Occipital lobe (tissue), 1 donor: ENCODE measurements at regions not wholly inside any gene's neighbourhood (a gene's known extent, or its start where the extent isn't known, plus 50 kb on each side); places are given as distances from the start of the nearest gene placed in this dataset.
"Not testable (repeated sequence)": the region's sequence is repeated elsewhere in the genome, so short reads cannot be mapped to it uniquely, and the experiment has no call there.

Experiments
- DNase-seq: peaks from one replicate; lab custom pipeline; 2025; lab: John Stamatoyannopoulos, UW

DNA sequence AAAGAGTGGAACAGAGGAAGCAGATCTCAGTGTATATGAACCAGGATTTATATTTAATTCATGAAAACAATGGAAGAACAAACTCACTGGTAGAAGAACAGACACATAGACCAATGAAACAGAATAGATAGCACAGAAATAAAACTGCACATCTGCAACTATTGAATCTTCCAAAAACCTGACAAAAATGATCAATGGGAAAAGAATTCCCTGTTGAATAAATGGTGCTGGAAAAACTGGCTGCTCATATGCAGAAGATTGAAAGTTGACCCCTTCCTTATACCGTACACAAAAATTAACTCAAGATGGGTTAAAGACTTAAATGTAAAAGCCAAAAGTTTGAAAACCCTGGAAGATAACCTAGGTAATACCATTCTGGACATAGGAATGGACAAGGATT lies 391.0 kb downstream of the MAGEB5 start:
- DNase-seq: no peak

DNA sequence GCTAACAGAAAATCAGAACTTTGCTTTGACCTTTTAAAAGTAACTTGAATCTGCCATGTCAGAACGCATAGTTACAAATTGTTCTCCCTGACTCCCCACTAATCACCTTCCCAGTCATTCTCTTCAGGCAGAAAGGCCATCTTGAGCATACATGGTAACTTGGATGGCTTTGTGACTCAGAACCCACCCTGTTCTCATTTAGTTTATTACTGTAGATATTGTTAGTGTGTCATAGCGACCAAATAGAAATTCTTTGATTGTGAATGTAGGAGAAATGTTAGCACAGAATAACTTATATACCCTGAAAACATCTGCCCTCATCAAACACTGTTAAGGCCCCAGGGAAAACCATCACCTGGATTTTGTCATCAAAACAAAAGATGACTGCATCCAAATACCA lies 382.0 kb downstream of the MAGEB5 start:
- DNase-seq: no peak

DNA sequence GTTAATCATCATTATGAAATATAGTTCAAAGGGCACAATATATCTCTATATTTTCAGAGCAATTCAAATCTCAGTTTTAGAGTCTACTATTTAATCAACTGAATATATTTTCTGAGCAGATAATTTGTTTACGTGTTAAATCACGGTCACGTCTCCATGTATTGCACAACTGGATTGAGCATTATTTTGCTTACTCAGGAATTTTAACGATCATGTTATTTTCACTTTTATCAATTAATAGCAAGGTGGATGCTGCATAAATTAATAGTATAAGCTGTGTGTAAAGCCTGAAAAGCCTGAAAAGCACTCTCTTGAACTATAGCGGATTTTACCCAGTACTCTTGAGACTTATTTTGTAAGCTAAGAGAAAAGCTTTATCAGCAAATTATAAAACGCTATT lies 374.9 kb downstream of the MAGEB5 start:
- no peak for DNase-seq

DNA sequence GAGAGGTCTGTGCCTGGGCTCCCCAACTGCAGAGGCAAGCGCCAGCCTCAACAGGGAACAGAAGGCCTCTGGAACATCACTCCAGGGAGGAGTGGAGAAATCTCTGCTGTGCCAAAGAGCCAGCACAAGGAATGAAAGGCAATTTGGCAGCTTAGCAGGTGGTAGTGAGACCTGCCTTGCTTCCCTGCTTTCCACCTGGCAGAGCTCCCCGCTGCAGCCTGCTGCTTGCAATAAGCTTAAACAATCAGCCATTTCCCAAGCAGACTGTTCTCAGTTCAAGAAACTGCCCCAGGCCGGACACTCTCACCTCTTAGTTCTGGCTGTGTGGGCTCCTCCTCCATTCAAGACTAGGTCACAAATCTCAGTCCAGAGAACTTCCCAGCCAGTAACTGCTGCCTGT lies 370.6 kb downstream of the MAGEB5 start:
- no peak for DNase-seq

DNA sequence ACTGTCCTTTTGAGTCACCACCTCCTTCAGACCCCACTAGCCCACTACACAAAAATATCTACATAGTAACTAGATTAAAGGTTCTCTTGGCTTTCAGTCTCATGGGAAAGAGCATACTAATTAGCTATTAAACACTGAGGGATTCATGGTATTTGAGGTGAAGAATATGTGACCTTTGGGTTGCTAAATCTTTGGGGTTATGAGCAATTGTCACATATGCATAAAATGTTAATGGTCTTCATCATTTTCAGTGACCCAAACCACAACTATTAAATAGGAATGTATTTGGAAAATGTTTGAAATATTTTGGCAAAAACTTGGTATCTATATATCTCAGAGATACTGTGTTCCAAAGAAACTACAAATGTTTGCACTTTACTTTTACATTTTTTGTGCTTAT lies 365.1 kb downstream of the MAGEB5 start:
- no peak for DNase-seq

DNA sequence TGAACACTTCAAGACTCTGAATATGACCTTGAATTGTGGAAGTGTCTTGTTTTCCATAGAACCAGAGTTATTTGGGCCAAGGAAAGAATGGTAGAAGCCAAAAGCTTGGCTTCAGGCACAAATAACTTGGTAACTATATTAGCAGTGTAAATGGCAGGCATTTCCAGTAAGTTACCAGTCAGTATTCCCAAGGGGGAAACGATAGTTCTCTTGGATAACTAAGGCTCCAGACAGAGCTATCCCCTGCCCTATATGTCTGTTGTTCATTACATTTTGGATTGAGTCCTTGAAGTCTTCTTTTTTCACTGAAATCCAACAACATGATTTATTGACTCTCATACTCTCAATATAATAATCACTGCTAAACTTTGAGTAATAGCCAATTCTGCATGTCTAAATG lies 364.1 kb downstream of the MAGEB5 start:
- DNase-seq: no peak

DNA sequence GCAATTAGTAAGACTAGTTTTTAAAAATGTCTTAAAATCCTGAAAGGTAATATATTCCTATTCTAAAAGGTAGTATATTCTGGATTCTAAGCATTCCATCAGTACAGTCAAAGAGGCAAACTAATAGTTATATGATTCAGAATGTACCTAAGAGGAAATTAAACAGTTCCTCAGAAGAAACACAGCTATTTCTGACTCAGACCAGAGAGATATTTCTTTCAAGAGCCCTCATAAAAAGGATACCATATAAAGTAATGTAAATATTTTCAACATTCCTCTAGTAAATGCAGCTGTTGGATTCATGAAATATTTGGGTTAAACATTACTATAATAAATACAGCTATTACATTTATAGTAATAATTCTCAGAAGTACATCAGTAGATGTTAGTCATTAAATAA lies 358.3 kb downstream of the MAGEB5 start:
- no peak for DNase-seq

DNA sequence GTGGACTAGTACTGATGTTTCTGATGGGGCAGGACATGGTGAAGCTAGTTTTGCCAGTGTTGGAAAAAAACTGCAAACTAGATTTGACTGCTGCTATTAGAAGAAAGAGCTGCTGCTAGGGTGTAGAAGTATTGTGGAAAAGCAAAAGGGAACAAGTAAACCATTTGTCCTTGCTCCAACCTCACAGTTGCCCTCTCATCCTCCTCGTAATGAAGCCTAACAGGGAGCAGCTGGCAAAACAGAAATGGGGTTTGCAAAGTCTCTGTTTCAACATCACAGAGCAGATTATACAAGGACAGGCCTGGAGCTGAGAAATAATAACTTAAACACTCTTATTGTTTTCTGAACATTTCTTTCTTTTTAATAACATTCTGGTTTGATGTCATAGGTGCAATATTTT lies 346.2 kb downstream of the MAGEB5 start:
- DNase-seq: no peak

DNA sequence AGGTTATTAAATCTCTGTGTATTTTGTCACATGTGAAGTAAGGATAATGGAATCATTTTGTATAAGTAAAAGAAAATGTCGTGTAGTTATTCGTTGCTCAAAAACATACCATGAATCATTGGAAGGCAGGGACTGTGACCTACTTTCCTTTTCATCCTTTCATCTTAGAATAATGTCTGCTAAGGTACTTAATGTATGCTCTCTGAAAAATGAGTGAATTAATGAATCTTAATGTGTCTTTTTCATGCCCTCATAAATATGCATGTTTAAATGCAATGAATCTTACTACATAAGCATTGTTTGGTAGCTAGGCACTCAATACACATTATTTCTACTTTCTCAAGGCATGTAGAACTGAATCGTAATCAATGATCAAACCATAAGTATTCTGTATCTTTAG lies 343.9 kb downstream of the MAGEB5 start:
- no peak for DNase-seq

DNA sequence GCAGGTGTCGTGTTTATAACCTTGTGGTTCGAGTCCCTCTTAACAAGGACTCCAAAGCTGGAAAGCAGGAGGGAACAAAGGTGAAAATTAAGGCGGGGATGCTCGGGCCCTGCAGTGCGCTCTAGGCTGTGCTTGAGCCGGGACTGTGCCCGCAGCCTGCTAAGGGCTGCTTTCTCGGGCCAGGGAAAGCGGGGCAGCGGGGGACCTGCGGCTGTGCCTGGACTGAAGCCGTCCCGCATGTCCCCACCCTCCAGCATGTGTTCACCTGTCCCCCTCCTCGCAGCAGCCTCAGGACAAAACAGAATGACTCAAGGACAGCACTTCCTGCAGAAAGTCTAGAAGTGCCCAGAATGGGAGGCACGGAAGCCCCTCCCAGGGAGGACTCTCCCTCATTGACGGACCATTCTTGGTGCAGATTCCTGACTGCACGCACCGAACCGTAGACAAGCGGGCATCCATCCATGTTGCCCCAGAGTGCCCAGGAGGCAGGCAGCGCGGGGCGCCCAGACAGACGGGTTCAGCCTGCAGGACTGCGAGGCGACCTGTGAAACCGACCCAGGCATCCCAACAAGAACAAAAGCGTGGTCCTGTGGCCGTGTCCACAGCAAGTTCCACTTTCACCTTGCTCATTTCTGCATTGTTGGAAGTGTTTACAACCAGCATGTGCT lies 342.9 kb downstream of the MAGEB5 start:
- no peak for DNase-seq

DNA sequence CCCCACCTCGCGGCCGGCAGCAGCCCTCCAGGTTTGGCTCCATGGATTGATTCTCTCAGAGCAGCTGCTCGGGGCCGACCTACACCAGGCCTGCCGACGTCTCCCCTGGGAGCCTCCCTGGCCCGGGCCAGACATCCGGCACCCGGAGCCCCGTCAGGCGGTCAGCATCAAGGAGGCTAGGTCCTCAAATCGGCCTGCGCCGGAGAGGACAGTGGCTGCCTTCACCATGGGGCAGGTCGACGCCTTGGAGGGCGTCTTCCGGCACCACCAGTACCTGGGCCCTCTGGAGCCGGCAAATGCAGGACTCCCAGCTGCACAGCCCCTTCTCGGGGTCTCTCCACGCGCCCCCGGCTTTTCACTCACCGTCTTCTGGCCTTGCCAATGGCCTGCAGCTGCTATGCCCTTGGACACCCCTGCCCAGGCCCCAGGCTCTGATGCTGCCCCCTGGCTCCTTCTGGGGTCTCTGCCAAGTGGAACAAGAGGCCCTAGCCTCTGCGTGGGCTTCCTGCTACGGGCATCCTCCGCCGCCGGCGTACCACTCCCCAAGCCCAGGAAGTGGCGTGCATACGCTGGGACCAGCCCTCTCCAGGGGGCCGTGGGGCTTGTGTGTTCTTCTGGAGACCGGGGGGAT lies 341.8 kb downstream of the MAGEB5 start:
- DNase-seq: no peak

DNA sequence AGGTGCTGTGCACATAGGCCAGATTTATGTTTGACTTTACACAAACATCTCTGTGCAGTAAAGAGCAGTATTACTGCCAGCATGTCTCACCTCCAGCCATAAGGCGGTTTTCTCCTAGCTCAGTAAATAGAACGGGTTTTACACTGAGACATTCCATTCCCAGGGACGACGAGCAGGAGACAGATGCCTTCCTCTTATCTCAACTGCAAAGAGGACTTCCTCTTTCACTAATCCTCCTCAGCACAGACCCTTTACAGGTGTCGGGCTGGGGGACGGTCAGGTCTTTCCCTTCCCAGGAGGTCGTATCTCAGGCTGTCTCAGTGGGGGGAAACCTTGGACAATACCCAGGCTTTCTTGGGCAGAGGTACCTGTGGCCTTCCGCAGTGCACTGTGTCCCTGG lies 309.8 kb downstream of the MAGEB5 start:
- DNase-seq: not testable (repeated sequence)

DNA sequence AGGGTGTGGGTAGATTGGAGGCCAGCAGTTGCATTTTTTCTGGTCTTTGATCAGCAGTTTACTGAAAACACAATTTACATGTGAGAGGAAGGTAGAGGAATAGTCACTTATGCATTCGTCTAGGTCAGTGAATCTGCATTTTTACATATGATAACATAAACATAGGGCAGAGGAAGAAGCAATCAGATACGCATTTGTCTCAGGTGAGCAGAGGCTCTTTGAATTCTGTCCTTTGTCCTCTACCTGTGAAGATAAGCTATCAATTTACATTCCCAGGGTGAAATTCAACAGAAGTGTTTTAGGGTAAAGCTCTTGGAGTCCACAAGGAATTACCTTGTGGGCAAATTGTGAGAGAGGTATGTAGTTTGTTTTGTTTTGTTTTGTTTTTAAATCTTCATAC lies 306.5 kb downstream of the MAGEB5 start:
- no peak for DNase-seq

DNA sequence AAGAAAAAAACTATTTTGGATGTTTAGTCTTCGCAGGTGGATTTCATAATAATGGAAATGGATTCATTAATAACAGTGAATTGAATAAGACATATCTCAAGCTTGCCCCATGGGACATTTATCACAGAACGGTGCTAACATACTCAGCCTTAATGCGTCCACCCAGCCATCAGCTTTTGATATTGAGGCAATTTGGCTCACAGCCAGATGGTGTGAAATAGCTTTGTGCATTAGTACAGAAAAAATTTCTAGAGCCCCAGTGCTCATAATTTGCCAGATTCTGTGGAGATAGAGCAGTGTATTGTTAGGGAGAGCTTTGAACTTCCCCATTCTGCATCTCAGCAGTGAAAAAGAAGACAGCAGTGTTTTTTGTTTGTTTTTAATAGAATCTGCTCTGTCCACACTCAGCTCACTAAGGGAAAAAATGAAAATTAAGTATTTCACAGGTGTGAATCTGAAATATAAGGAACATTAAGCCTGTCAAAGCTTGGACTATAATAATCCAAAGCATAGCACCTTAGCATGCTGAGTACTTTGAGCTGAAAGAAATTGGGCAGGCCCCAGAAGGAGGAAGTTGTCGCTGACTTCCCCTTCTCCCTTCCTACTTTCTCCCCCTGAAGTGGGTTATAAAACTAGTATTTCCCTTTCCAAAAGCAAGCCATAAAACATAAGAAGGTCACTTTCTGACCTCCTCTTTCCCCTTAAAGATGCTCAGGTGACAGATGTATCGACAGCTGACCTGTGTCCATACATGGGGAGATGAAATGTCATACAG lies 295.8 kb downstream of the MAGEB5 start:
- DNase-seq: no peak

DNA sequence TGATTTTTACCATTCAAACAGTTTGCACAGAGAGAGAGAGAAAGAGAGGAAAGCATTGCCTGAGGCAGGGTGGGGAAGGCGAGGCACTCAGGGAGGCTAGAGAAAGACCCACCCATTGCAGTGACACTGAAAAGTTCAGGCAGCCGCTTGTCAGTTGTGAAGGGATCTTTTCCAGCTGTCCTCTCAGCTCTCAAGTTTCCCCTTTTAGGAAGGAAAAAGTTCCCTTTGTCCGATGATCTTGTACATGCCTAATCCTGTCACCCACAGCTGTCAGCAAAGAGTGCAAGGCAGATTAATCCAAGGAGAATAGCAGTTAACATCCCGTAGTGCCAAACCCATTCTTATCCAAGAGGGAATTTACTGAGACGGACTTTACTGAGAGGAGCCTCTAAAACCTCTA lies 255.0 kb downstream of the MAGEB5 start:
- no peak for DNase-seq

DNA sequence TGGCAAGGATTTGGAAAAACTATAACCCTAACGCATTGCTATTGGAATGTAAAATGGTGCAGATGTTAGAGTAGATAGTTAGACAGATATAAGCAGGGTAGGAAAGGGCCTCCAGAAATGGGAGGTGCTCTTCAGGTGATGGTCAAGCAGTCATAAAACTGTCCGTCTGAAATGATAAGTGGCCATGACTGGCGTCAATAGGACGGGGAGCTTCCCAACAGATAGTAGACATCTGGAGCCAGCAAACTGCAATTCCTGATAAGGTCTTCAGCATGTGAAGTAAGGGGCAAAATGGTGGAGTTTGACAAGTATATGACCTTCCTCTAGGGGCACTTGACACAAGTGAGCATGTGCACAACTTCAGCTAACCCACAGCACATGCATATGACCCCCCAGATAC lies 250.4 kb downstream of the MAGEB5 start:
- DNase-seq: no peak

DNA sequence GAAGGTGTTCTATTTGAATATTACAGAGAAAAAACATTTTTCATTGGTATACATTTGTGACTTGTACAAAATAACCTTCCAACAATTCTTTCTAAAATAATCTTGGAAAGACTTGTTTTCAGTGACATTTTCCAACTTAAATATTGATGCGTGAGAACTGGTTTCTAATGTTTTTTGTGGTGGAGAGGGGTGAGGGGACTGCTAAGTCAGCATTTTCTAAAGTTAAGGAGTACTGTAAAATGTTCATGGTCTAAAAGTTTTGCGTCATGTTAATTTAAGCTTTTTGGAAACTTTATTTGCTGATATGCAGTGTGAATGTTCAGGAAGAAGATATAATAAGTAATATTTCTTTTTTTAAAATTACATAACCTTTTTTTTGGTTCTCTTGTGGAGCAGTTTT lies 229.3 kb downstream of the MAGEB5 start:
- no peak for DNase-seq

DNA sequence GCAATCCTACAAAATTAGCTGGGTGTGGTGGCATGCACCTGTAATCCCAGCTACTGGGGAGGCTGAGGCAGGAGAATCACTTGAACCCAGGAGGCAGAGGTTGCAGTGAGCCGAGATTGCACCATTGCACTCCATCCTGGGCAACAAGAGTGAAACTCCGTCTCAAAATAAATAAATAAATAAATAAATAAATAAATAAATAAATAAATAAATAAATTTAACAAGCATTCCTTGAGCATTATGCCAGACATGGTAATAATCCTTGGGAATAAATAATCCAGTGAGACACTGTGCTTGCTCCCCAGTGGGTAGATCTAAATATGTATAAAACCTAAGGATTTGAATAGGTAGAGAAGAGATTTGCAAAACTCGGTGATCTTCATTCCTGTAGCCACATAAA lies 228.4 kb downstream of the MAGEB5 start:
- DNase-seq: not testable (repeated sequence)

DNA sequence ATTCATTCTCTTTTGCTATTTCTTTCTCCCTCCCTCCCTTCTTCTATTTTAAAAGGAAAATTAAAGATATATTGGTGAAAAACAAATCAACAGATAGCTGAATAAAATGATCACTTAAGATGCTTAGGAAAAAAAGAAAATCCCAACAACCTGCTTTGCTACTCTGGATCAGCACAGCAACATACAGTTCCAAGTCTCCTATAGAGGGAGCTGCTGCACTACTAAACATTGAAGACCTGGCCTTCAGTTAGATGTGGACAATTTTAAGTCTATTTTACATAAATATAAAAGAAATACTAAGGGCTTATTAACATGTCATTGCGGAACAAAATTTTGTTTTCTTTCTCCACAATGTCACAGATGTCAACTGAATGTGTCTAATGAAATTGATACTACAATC lies 226.4 kb downstream of the MAGEB5 start:
- no peak for DNase-seq

DNA sequence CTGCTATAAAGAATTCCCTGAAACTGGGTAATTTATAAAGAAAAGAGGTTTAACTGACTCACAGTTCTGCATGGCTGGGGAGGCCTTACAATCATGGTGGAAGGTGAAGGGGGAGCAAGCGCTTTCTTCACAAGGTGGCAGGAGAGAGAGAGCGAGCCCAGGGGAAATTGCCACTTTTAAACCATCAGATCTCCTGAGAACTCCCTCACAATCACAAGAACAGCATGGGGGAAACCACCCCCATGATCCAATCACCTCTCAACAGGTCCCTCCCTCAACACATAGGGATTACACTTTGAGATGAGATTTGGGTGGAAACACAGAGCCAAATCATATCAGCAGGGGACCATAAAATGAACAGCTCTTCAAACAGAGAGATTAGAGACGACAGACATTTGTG lies 198.6 kb downstream of the MAGEB5 start:
- DNase-seq: no peak

DNA sequence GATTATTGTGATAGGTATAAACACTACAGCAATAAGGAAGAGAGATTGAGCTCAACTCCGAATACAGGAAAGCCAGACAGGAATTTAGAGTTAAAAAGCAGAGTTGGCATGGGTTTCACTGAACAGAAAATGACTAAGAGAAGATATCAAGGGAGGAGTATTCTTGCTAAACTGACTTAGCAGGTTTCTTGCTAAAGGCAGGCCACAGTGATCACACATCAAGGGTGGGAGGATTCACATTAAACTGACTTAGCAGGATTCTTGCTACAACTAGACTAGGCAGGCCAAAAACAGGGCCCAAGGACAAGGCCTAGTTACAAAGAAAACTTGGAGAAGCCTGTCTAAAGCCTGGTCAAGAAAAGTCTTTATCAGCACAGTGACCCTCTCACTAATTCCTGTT lies 195.1 kb downstream of the MAGEB5 start:
- DNase-seq: no peak

DNA sequence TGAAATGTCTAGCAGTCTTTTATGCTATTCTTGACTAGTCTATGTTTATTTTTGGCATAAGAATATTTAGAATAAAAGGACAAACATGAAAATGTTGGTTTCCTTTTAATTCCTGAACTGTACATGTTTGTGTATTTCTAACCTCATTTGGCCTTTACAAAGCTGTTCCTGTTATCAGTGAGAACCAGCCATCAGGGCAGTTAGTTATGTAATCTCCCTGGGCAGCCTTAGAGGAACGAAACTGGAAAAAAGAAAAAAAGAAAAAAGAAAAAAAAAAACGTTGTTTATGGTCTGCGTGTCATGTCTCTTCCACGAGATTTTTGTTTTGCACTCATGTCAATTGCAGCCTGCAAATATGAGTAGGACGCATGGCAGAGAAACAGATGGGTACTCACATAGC lies 193.7 kb downstream of the MAGEB5 start:
- no peak for DNase-seq

DNA sequence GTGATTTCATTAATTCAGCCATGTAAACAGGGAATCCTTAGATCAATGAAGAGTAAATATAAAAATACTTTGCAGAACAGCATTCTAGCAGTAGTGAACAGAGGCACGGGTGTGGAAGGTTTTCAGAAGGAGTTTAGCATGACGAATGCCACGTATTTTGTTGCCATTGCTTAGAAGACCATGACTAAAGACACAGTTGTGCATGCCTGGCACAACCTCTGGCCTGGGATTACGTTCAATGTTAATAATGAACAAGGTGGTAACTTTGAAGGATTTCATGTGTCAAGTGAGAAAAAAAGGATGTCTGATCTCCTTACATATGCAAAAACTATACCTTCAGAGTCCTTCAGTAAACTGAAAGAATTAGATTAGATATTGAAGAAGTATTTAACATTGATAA lies 171.9 kb downstream of the MAGEB5 start:
- DNase-seq: no peak
